ENCODE measurements at regions not wholly inside any gene's neighbourhood (a gene's known extent, or its start where the extent isn't known, plus 50 kb on each side); places are given as distances from the start of the nearest gene placed in this dataset.

GRCh38 chr21:14306126-14306907 lies 76.6 kb downstream of the HSPA13 start:
- Histone ChIP-seq H4K5ac (ENCODE audit: insufficient read length, low read depth, low read length) (no peak overlapping the region), H3K27me3 (ENCODE audit: insufficient read depth, low read length) (no peaks in the 10 kb centered on the region), H3T11ph (ENCODE audit: low read length) (no peak overlapping the region), H3K56ac (ENCODE audit: insufficient read length, low read depth, low read length) (no peak overlapping the region), H3K4me1 (ENCODE audit: insufficient read depth, low read length) (no peaks in the 10 kb centered on the region), H2BK5ac (ENCODE audit: insufficient read length, low read length) (no peak overlapping the region), H3K18ac (ENCODE audit: insufficient read length, low read depth, low read length) (no peak overlapping the region), H3K23ac (ENCODE audit: insufficient read length, low read depth, low read length) (no peak overlapping the region), H3K27ac (ENCODE audit: insufficient read length, low read depth, low read length) (no peak overlapping the region), H2AFZ (ENCODE audit: low read length) (no peak overlapping the region), H3K23me2 (ENCODE audit: insufficient read length, low read depth, low read length, poor library complexity, severe bottlenecking) (no peaks in the 10 kb centered on the region), H2AK5ac (ENCODE audit: insufficient read length, low read length) (no peak overlapping the region), H4K91ac (ENCODE audit: insufficient read length, low read depth, low read length) (no peak overlapping the region), H3K4me2 (ENCODE audit: insufficient read depth, insufficient read length, low read length) (no peak overlapping the region), H3K9ac (ENCODE audit: extremely low read depth, insufficient read length, low read length) (no peak overlapping the region), H4K20me1 (ENCODE audit: control insufficient read depth, insufficient read depth, insufficient read length) (no peaks in the 10 kb centered on the region), H3K4ac (ENCODE audit: low read depth, low read length) (no peak overlapping the region), H3K79me1 (ENCODE audit: insufficient read depth, low read depth, low read length, poor library complexity, severe bottlenecking) (no peaks in the 10 kb centered on the region), H3K79me2 (ENCODE audit: insufficient read depth, low read length) (no peaks in the 10 kb centered on the region), H2BK15ac (ENCODE audit: low read depth, low read length) (no peak overlapping the region), H3K9me3 (ENCODE audit: control insufficient read depth, low read depth, low read length) (no peaks in the 10 kb centered on the region), H3K14ac (ENCODE audit: insufficient read depth, low read length) (no peak overlapping the region), H2BK120ac (ENCODE audit: low read depth, low read length, poor library complexity, severe bottlenecking) (no peak overlapping the region), H2BK12ac (ENCODE audit: insufficient read length, low read depth, low read length) (no peak overlapping the region), H2BK20ac (ENCODE audit: low read depth, low read length, poor library complexity, severe bottlenecking) (no peak overlapping the region), H4K8ac (replicated peaks; ENCODE audit: insufficient read length, low read depth, low read length) (no peak overlapping the region)
- Mint-ChIP-seq H3K4me1 (peaks cover 9 to 14% of the 10 kb centered on the region in 2 experiments), H3K27ac (no peak overlapping the region), H3K27me3 (ENCODE audit: low read depth) (no peaks in the 10 kb centered on the region), H3K9me3 (peaks cover 3 to 5% of the 10 kb centered on the region in 2 experiments; a peak in 4 of 5 replicates), H3K36me3 (ENCODE audit: insufficient read depth in 1 of 3, low read depth in 3 of 3) (no peaks in the 10 kb centered on the region), H3K4me3 (no peak overlapping the region)
- peak; percentile 29; the same call in 2 of the 3 replicates for TF ChIP-seq CTCF (conservative IDR thresholded peaks at IDR 0.05)
- DNase-seq, result no peak
- WGBS (ENCODE audit: extremely low coverage, insufficient read length, low lambda C conversion rate), result no CpG with 5 or more reads among the region's 5 CpGs

All from H9 (cell line).